ENCODE measurements at regions not wholly inside any gene's neighbourhood (a gene's known extent, or its start where the extent isn't known, plus 50 kb on each side); places are given as distances from the start of the nearest gene placed in this dataset.

DNA sequence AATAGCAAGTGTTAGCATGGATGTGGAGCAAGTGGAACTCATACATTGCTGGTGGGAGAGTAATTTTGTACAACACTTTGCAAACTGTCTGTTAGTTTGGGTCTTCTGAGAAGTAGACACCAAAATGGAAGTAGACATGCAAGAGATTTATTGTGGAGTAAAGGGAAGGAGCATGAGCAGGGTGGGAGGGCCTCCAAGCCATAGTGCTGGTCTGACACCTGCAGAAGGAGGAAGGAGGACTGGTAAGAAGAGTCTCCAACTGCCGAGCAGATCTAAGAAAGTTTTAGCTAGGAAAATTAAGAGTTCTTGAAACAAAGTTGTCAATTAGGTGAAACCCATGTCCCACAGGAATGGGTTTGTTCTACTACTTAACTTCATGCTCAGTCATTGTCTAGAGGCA, 64.0 kb upstream of the DDIT4L start:
- no TSS peak for BruUV-seq (replicated peaks)
- Histone ChIP-seq H3K79me2 (ENCODE audit: insufficient read depth, low read length) (no peaks in the 10 kb centered on the region), H3K27ac (ENCODE audit: low read depth, low read length) (no peak overlapping the region), H3K9ac (ENCODE audit: low read length) (no peak overlapping the region), H3K4me3 (replicated peaks in 1 of 2; ENCODE audit: low read depth in 1 of 2, low read length in 2 of 2) (no peak overlapping the region), H3K4me2 (ENCODE audit: low read length) (no peak overlapping the region), H2AFZ (ENCODE audit: low read depth, low read length, poor library complexity, severe bottlenecking) (no peak overlapping the region), H3K9me3 (ENCODE audit: control insufficient read depth in 1 of 2, insufficient read depth in 1 of 2, low read depth in 1 of 2, low read length in 2 of 2) (no peaks in the 10 kb centered on the region), H4K20me1 (ENCODE audit: insufficient read depth) (no peaks in the 10 kb centered on the region), H3K36me3 (ENCODE audit: control insufficient read depth in 1 of 2, insufficient read depth in 2 of 2, low read length in 2 of 2) (no peaks in the 10 kb centered on the region), H3K27me3 (ENCODE audit: insufficient read depth, low read length) (no peaks in the 10 kb centered on the region), H3K4me1 (ENCODE audit: control insufficient read depth in 1 of 2, insufficient read depth in 2 of 2, low read length in 2 of 2) (peaks cover 0 to 5% of the 10 kb centered on the region in 2 experiments; a peak in 1 of 4 replicates), H3K9me2 (ENCODE audit: insufficient read depth) (no peaks in the 10 kb centered on the region)
- TF ChIP-seq SIN3A (IDR thresholded peaks at IDR 0.05; ENCODE audit: low read depth) (no peak), POLR2AphosphoS5 (IDR thresholded peaks at IDR 0.05; ENCODE audit: low read depth, low read length) (no peak), CBX3 (IDR thresholded peaks at IDR 0.05; ENCODE audit: low read depth) (no peak), EZH2 (IDR thresholded peaks at IDR 0.05) (no peak), RAD21 (IDR thresholded peaks at IDR 0.05; ENCODE audit: low read depth) (no peak), POLR2A (IDR thresholded peaks at IDR 0.05; ENCODE audit: borderline replicate concordance, extremely low read depth, insufficient read depth, insufficient read length) (no peak), EGR1 (IDR thresholded peaks at IDR 0.05; ENCODE audit: low read depth) (no peak), ELF1 (IDR thresholded peaks at IDR 0.05; ENCODE audit: borderline replicate concordance, low read depth) (no peak), ZFX (IDR thresholded peaks at IDR 0.05) (no peak), FOSL1 (IDR thresholded peaks at IDR 0.05; ENCODE audit: low read depth) (no peak), TCF7L2 (IDR thresholded peaks at IDR 0.05; ENCODE audit: borderline replicate concordance, extremely low read depth, insufficient read depth, insufficient read length) (no peak), JUND (IDR thresholded peaks at IDR 0.05) (no peak)
- TF ChIP-seq, protein P1, sequence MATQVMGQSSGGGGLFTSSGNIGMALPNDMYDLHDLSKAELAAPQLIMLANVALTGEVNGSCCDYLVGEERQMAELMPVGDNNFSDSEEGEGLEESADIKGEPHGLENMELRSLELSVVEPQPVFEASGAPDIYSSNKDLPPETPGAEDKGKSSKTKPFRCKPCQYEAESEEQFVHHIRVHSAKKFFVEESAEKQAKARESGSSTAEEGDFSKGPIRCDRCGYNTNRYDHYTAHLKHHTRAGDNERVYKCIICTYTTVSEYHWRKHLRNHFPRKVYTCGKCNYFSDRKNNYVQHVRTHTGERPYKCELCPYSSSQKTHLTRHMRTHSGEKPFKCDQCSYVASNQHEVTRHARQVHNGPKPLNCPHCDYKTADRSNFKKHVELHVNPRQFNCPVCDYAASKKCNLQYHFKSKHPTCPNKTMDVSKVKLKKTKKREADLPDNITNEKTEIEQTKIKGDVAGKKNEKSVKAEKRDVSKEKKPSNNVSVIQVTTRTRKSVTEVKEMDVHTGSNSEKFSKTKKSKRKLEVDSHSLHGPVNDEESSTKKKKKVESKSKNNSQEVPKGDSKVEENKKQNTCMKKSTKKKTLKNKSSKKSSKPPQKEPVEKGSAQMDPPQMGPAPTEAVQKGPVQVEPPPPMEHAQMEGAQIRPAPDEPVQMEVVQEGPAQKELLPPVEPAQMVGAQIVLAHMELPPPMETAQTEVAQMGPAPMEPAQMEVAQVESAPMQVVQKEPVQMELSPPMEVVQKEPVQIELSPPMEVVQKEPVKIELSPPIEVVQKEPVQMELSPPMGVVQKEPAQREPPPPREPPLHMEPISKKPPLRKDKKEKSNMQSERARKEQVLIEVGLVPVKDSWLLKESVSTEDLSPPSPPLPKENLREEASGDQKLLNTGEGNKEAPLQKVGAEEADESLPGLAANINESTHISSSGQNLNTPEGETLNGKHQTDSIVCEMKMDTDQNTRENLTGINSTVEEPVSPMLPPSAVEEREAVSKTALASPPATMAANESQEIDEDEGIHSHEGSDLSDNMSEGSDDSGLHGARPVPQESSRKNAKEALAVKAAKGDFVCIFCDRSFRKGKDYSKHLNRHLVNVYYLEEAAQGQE (IDR thresholded peaks at IDR 0.05; ENCODE audit: low read depth), result no peak
- TF ChIP-seq, protein P2, sequence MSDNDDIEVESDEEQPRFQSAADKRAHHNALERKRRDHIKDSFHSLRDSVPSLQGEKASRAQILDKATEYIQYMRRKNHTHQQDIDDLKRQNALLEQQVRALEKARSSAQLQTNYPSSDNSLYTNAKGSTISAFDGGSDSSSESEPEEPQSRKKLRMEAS (IDR thresholded peaks at IDR 0.05), result no peak
- DNase-seq (ENCODE audit: low read depth, low spot score), result no peak
- ATAC-seq, result no peak
- intact Hi-C loops (cut with micrococcal nuclease), result no loop called here
- ChIA-PET RAD21 (ENCODE audit: low non-redundant PET in 1 of 2, low total read pairs in 2 of 2, uncharacterized antibody in 2 of 2, unreplicated experiment in 2 of 2) (no interaction called here), POLR2A (no interaction called here), CTCF (no interaction called here)
